Esophagus muscularis mucosa (tissue), 4 donors: ENCODE measurements at regions not wholly inside any gene's neighbourhood (a gene's known extent, or its start where the extent isn't known, plus 50 kb on each side); places are given as distances from the start of the nearest gene placed in this dataset.

ENCODE experiments used
- DNase-seq: peaks from one replicate; pipeline ENCODE4 v3.0.0-alpha.2; 2017; ENCODE audit errors: extremely low spot score
- H3K27ac ChIP-seq, 4 donors: fragments of 200-600 bp; sonication (generic); replicated peaks in 1 of 4; 1 replicate in 3 of 4; 2 replicates in 1 of 4; pipeline ENCODE4 v1.5.1; 2016 to 2019; ENCODE audit warnings: mild to moderate bottlenecking in 1 of 4
- H3K27me3 ChIP-seq, 4 donors: fragments of 200-600 bp; sonication (generic); one replicate each; pipeline versions ENCODE4 v1.5.1 to v1.6.0; 2016 to 2019
- H3K36me3 ChIP-seq, 4 donors: fragments of 200-600 bp; sonication (generic); one replicate each; pipeline ENCODE4 v1.5.1; 2016 to 2019
- H3K4me1 ChIP-seq, 4 donors: fragments of 200-600 bp; sonication (generic); one replicate each; pipeline ENCODE4 v1.5.1; 2016 to 2019
- H3K4me3 ChIP-seq, 4 donors: fragments of 200-600 bp; sonication (generic); 1 replicate in 2 of 4; 2 replicates in 2 of 4; pipeline ENCODE4 v1.5.1; 2016 to 2019; ENCODE audit warnings: mild to moderate bottlenecking in 4 of 4, moderate library complexity in 1 of 4
- H3K9me3 ChIP-seq, 4 donors: fragments of 200-600 bp; sonication (generic); 1 replicate in 3 of 4; 2 replicates in 1 of 4; pipeline ENCODE4 v1.5.1; 2016 to 2019
- EP300 ChIP-seq: sonication (generic); formaldehyde crosslinking; IDR thresholded peaks from one replicate; pipeline ENCODE4 v1.6.1; 2017; ENCODE audit warnings: antibody characterized with exemption
- POLR2A ChIP-seq: fragments of 450-650 bp; IDR thresholded peaks from one replicate; pipeline ENCODE4 v1.6.1; 2017; ENCODE audit warnings: antibody characterized with exemption, moderate library complexity, mild to moderate bottlenecking, low read depth
- POLR2AphosphoS5 ChIP-seq, 2 donors: sonication (generic); formaldehyde crosslinking; IDR thresholded peaks; one replicate each; pipeline ENCODE4 v1.6.1; 2017; ENCODE audit warnings: antibody characterized with exemption in 2 of 2
- WGBS: methylation state at CpG from one replicate; pipeline ENCODE4 v1.1.5; 2018; 5-methylcytosine and 5-hydroxymethylcytosine counted together
- intact Hi-C: fragments of 100-400 bp; cut with DNase I; formaldehyde crosslinking; loops from one replicate; pipeline ENCODE4 v1.15.1; 2023
- TF ChIP-seq, protein P1 (sequence below), 3 experiments: fragments of 200-600 bp in 2 of 3; fragments of 450-650 bp in 1 of 3; sonication (generic) in 2 of 3; IDR thresholded peaks; one replicate each; pipeline ENCODE4 v1.5.1; 2017 to 2019; ENCODE audit warnings: antibody characterized with exemption in 3 of 3, mild to moderate bottlenecking in 2 of 3, moderate library complexity in 1 of 3

GRCh38 chr13:90806016-90806615 lies 541.4 kb upstream of the MIR17HG start:
- H3K4me3 ChIP-seq: no peak overlapping the region
- no peaks in the 10 kb centered on the region for H3K36me3 ChIP-seq
- DNase-seq: no peak
- no peak overlapping the region for H3K27ac ChIP-seq
- no peaks in the 10 kb centered on the region for H3K4me1 ChIP-seq
- TF ChIP-seq, protein P1, sequence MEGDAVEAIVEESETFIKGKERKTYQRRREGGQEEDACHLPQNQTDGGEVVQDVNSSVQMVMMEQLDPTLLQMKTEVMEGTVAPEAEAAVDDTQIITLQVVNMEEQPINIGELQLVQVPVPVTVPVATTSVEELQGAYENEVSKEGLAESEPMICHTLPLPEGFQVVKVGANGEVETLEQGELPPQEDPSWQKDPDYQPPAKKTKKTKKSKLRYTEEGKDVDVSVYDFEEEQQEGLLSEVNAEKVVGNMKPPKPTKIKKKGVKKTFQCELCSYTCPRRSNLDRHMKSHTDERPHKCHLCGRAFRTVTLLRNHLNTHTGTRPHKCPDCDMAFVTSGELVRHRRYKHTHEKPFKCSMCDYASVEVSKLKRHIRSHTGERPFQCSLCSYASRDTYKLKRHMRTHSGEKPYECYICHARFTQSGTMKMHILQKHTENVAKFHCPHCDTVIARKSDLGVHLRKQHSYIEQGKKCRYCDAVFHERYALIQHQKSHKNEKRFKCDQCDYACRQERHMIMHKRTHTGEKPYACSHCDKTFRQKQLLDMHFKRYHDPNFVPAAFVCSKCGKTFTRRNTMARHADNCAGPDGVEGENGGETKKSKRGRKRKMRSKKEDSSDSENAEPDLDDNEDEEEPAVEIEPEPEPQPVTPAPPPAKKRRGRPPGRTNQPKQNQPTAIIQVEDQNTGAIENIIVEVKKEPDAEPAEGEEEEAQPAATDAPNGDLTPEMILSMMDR (IDR thresholded peaks at IDR 0.05): no peak
- TF ChIP-seq EP300: no peak
- TF ChIP-seq POLR2AphosphoS5 (IDR thresholded peaks at IDR 0.05): no peak
- no peak for TF ChIP-seq POLR2A
- 100% methylated on average over 1 of the region's 1 CpG for WGBS
- H3K9me3 ChIP-seq: no peaks in the 10 kb centered on the region
- intact Hi-C loops: no loop called here
- H3K27me3 ChIP-seq: no peaks in the 10 kb centered on the region

GRCh38 chr13:90806892-90807291 lies 540.6 kb upstream of the MIR17HG start:
- no peak for DNase-seq
- no peaks in the 10 kb centered on the region for H3K36me3 ChIP-seq
- H3K27me3 ChIP-seq: no peaks in the 10 kb centered on the region
- H3K9me3 ChIP-seq: no peaks in the 10 kb centered on the region
- intact Hi-C loops: no loop called here
- H3K4me3 ChIP-seq: no peak overlapping the region
- TF ChIP-seq, protein P1 (IDR thresholded peaks at IDR 0.05): no peak
- TF ChIP-seq POLR2A: no peak
- no peak for TF ChIP-seq EP300
- no peak for TF ChIP-seq POLR2AphosphoS5 (IDR thresholded peaks at IDR 0.05)
- no peaks in the 10 kb centered on the region for H3K4me1 ChIP-seq
- WGBS: 69% methylated on average over 2 of the region's 2 CpGs
- no peak overlapping the region for H3K27ac ChIP-seq

GRCh38 chr13:90808838-90809237 lies 538.6 kb upstream of the MIR17HG start:
- DNase-seq: no peak
- no peak for TF ChIP-seq POLR2AphosphoS5 (IDR thresholded peaks at IDR 0.05)
- TF ChIP-seq EP300: no peak
- TF ChIP-seq, protein P1 (IDR thresholded peaks at IDR 0.05): no peak
- no peak for TF ChIP-seq POLR2A
- Histone ChIP-seq H3K4me3 (no peak overlapping the region), H3K27ac (no peak overlapping the region), H3K4me1 (no peaks in the 10 kb centered on the region), H3K27me3 (no peaks in the 10 kb centered on the region), H3K36me3 (no peaks in the 10 kb centered on the region), H3K9me3 (no peaks in the 10 kb centered on the region)
- intact Hi-C loops: no loop called here

- Histone ChIP-seq H3K9me3 (no peaks in the 10 kb centered on the region), H3K4me1 (no peaks in the 10 kb centered on the region), H3K27ac (no peak overlapping the region), H3K36me3 (no peaks in the 10 kb centered on the region), H3K27me3 (no peaks in the 10 kb centered on the region), H3K4me3 (no peak overlapping the region)
- intact Hi-C loops: no loop called here
- WGBS: 49% methylated on average over 2 of the region's 2 CpGs
- TF ChIP-seq, protein P1 (IDR thresholded peaks at IDR 0.05): no peak
- TF ChIP-seq POLR2A: no peak
- no peak for TF ChIP-seq EP300
- TF ChIP-seq POLR2AphosphoS5 (IDR thresholded peaks at IDR 0.05): no peak
- no peak for DNase-seq
These were observed 523.5 kb upstream of the MIR17HG start for GRCh38 chr13:90824032-90824431.

DNA sequence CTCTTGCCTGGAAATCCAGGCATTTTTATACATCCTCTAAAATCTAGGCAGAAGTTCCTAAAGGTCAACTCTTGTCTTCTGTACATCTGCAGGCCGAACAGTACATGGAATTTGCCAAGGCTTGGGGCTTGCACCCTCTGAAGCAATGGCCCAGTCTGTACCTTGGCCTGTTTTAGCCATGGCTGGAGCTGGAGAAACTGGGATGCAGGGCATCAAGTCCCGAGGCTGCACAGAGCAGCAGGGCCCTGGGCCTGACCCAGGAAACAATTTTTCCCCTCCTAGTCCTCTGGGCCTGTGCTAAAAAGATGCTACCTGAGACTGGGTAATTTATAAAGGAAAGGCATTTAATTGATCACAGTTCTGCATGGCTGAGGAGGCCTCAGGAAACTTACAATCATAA lies 520.8 kb upstream of the MIR17HG start:
- TF ChIP-seq, protein P1 (IDR thresholded peaks at IDR 0.05): no peak
- TF ChIP-seq EP300 (no peak), POLR2A (no peak), POLR2AphosphoS5 (IDR thresholded peaks at IDR 0.05) (no peak)
- Histone ChIP-seq H3K36me3 (no peaks in the 10 kb centered on the region), H3K27me3 (no peaks in the 10 kb centered on the region), H3K4me1 (no peaks in the 10 kb centered on the region), H3K4me3 (no peak overlapping the region), H3K27ac (no peak overlapping the region), H3K9me3 (no peaks in the 10 kb centered on the region)
- intact Hi-C loops: no loop called here
- WGBS: 77% methylated on average over 2 of the region's 2 CpGs
- no peak for DNase-seq
